OCI-LY7 (cell line): ENCODE measurements at regions not wholly inside any gene's neighbourhood (a gene's known extent, or its start where the extent isn't known, plus 50 kb on each side); places are given as distances from the start of the nearest gene placed in this dataset.

Experiments
- EZH2phosphoT487 ChIP-seq: fragments of 200-600 bp; sonication (generic); IDR thresholded peaks from 2 replicates; pipeline ENCODE4 v1.6.1; 2018; ENCODE audit warnings: low read depth, borderline replicate concordance, mild to moderate bottlenecking, mixed run types, antibody characterized with exemption, low read length, moderate library complexity, mixed read lengths
- TF ChIP-seq, protein P1 (sequence below): fragments of 200-600 bp; sonication (generic); conservative IDR thresholded peaks from 2 replicates; pipeline ENCODE4 v1.5.1; 2014; ENCODE audit warnings: mild to moderate bottlenecking, antibody characterized with exemption, low read length, moderate library complexity, mixed read lengths

DNA sequence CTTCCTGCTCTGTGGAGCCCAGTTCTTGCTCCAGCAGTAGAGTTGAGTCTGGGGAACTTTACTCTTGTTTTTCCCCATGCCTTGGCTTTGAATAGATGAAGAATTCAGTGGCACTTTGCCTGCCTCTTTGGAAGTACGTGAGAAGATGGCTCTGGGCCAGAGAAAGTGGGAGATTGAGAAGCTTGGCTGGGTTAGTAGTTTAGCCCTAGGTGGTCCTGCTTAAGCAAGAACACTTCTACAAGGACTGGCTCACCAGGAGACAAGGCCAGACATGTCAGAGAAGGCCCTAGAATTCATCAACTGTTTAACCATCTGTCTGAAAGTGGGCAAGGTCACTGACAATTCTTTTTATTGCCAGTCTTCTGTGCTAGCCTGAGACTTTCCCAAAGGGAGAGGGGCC lies 410.3 kb downstream of the TYW1 start:
- TF ChIP-seq, protein P1, sequence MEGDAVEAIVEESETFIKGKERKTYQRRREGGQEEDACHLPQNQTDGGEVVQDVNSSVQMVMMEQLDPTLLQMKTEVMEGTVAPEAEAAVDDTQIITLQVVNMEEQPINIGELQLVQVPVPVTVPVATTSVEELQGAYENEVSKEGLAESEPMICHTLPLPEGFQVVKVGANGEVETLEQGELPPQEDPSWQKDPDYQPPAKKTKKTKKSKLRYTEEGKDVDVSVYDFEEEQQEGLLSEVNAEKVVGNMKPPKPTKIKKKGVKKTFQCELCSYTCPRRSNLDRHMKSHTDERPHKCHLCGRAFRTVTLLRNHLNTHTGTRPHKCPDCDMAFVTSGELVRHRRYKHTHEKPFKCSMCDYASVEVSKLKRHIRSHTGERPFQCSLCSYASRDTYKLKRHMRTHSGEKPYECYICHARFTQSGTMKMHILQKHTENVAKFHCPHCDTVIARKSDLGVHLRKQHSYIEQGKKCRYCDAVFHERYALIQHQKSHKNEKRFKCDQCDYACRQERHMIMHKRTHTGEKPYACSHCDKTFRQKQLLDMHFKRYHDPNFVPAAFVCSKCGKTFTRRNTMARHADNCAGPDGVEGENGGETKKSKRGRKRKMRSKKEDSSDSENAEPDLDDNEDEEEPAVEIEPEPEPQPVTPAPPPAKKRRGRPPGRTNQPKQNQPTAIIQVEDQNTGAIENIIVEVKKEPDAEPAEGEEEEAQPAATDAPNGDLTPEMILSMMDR = no peak
- no peak for TF ChIP-seq EZH2phosphoT487
